IMR-90 (cell line): ENCODE measurements at regions not wholly inside any gene's neighbourhood (a gene's known extent, or its start where the extent isn't known, plus 50 kb on each side); places are given as distances from the start of the nearest gene placed in this dataset.

Source experiments
- ATAC-seq: fragments of 200-7000 bp; cut with Tn5 transposase; 2 replicates; pipeline ENCODE4 v1.9.1; 2020; ENCODE audit warnings: low read depth, mild to moderate bottlenecking, moderate library complexity
- BruUV-seq: library from RNA; stranded (reverse); fragments of 400-500 nt; replicated peaks from 2 replicates; lab custom pipeline; 2021; lab: Mats Ljungman, UMichigan
- CTCF ChIA-PET: fragments of 300-600 bp; formaldehyde crosslinking; extraction: SDS; loops from one replicate; lab custom pipeline; 2021; ENCODE audit warnings: antibody characterized with exemption; lab: Yijun Ruan, JAX
- POLR2A ChIA-PET: fragments of 300-600 bp; sonication (Branson Sonifier 250); formaldehyde crosslinking; loops from one replicate; lab custom pipeline; 2022; ENCODE audit warnings: antibody characterized with exemption; ENCODE audit not compliant: unreplicated experiment; lab: Charles Lee
- DNase-seq: peaks from one replicate; pipeline ENCODE4 v3.0.0; 2013
- H2AFZ ChIP-seq: replicated peaks from 2 replicates; pipeline ENCODE3; 2013; ENCODE audit warnings: low read length, mild to moderate bottlenecking; ENCODE audit not compliant: poor library complexity
- H2AK5ac ChIP-seq: 2 replicates; pipeline ENCODE4 v1.6.1; 2013; ENCODE audit warnings: low read depth, low read length, inconsistent platforms
- H2AK9ac ChIP-seq: replicated peaks from 2 replicates; pipeline ENCODE3; 2013; ENCODE audit warnings: mild to moderate bottlenecking, low read depth, low read length, moderate library complexity; ENCODE audit not compliant: poor library complexity
- H2BK120ac ChIP-seq: 2 replicates; pipeline ENCODE4 v1.6.1; 2013; ENCODE audit warnings: low read depth, low read length, inconsistent platforms
- H2BK15ac ChIP-seq: 3 replicates; pipeline ENCODE4 v1.6.1; 2013; ENCODE audit warnings: low read depth, low read length, inconsistent platforms
- H2BK20ac ChIP-seq: 2 replicates; pipeline ENCODE4 v1.6.1; 2013; ENCODE audit warnings: low read depth, mild to moderate bottlenecking, inconsistent platforms, low read length, moderate library complexity
- H2BK5ac ChIP-seq: 2 replicates; pipeline ENCODE4 v1.6.1; 2013; ENCODE audit warnings: mild to moderate bottlenecking, low read depth, low read length, inconsistent platforms; ENCODE audit not compliant: poor library complexity, severe bottlenecking
- H3K14ac ChIP-seq: replicated peaks from 2 replicates; pipeline ENCODE4 v1.6.1; 2013; ENCODE audit warnings: low read depth, low read length, inconsistent platforms
- H3K18ac ChIP-seq: 2 replicates; pipeline ENCODE4 v1.6.1; 2013; ENCODE audit warnings: low read depth, low read length, control low read depth
- H3K23ac ChIP-seq: 2 replicates; pipeline ENCODE4 v1.6.1; 2013; ENCODE audit warnings: low read depth, low read length, inconsistent platforms
- H3K27ac ChIP-seq: 2 replicates; pipeline ENCODE4 v1.5.1; 2013; ENCODE audit warnings: mild to moderate bottlenecking, control low read depth, low read length; ENCODE audit not compliant: insufficient read depth
- H3K27me3 ChIP-seq: 2 replicates; pipeline ENCODE4 v1.6.1; 2013; ENCODE audit warnings: low read length; ENCODE audit not compliant: control insufficient read depth, insufficient read depth
- H3K36me3 ChIP-seq: 2 replicates; pipeline ENCODE4 v1.6.1; 2013; ENCODE audit warnings: low read length, mixed read lengths; ENCODE audit not compliant: control insufficient read depth, insufficient read depth
- H3K4ac ChIP-seq: 2 replicates; pipeline ENCODE4 v1.6.1; 2013; ENCODE audit warnings: low read depth, low read length, inconsistent platforms
- H3K4me1 ChIP-seq: 2 replicates; pipeline ENCODE4 v1.6.1; 2013; ENCODE audit warnings: low read length, mixed read lengths; ENCODE audit not compliant: control insufficient read depth, insufficient read depth
- H3K4me2 ChIP-seq: 2 replicates; pipeline ENCODE4 v1.6.1; 2013; ENCODE audit warnings: low read depth, mild to moderate bottlenecking, control low read depth, low read length, moderate library complexity
- H3K4me3 ChIP-seq: 2 replicates; pipeline ENCODE4 v1.5.1; 2013; ENCODE audit warnings: low read depth, mild to moderate bottlenecking, control low read depth, low read length, moderate library complexity; ENCODE audit not compliant: insufficient read depth
- H3K56ac ChIP-seq: 2 replicates; pipeline ENCODE4 v1.6.1; 2013; ENCODE audit warnings: low read length, inconsistent platforms; ENCODE audit not compliant: insufficient read depth; ENCODE audit errors: extremely low read depth
- H3K79me1 ChIP-seq, 2 experiments: 2 replicates each; pipeline ENCODE4 v1.6.1; 2013; ENCODE audit warnings: low read length in 2 of 2, inconsistent platforms in 1 of 2, low read depth in 1 of 2
- H3K9ac ChIP-seq: 2 replicates; pipeline ENCODE4 v1.6.1; 2013; ENCODE audit warnings: low read depth, low read length, control low read depth
- H3K9me1 ChIP-seq: 2 replicates; pipeline ENCODE4 v1.6.1; 2013; ENCODE audit warnings: low read length, inconsistent platforms; ENCODE audit not compliant: insufficient read depth
- H3K9me3 ChIP-seq: 2 replicates; pipeline ENCODE4 v1.6.1; 2013; ENCODE audit warnings: low read length; ENCODE audit not compliant: control insufficient read depth, insufficient read depth
- H4K20me1 ChIP-seq: 2 replicates; pipeline ENCODE4 v1.6.1; 2013; ENCODE audit warnings: low read length, inconsistent platforms; ENCODE audit not compliant: insufficient read depth
- H4K5ac ChIP-seq: 2 replicates; pipeline ENCODE4 v1.6.1; 2013; ENCODE audit warnings: mild to moderate bottlenecking, low read depth, low read length, control low read depth
- H4K8ac ChIP-seq, 2 experiments: 2 replicates each; pipeline ENCODE4 v1.6.1; 2013; ENCODE audit warnings: low read depth in 2 of 2, low read length in 2 of 2, control low read depth in 1 of 2, inconsistent platforms in 1 of 2
- H4K91ac ChIP-seq: 2 replicates; pipeline ENCODE4 v1.6.1; 2013; ENCODE audit warnings: low read depth, low read length, inconsistent platforms; ENCODE audit not compliant: insufficient read depth
- RFX5 ChIP-seq: IDR thresholded peaks from 2 replicates; pipeline ENCODE4 v1.8.0; 2012; ENCODE audit warnings: low read depth, mild to moderate bottlenecking, low read length, moderate library complexity
- WGBS, 2 experiments: methylation state at CpG; one replicate each; pipeline versions ENCODE4 v1.1.5 to v1.1.7; 2013; ENCODE audit warnings: missing lambda C conversion rate in 2 of 2; ENCODE audit not compliant: insufficient read length in 1 of 2; ENCODE audit errors: extremely low coverage in 2 of 2; 5-methylcytosine and 5-hydroxymethylcytosine counted together
- dilution Hi-C: fragments of 300-500 bp; cut with HindIII; formaldehyde crosslinking; loops from one replicate; pipeline ENCODE4 v1.14.3; 2018; ENCODE audit warnings: low sequenced_read_pairs; ENCODE audit not compliant: unreplicated experiment
- in situ Hi-C: fragments of 300-500 bp; cut with MboI; formaldehyde crosslinking; loops from 3 replicates; pipeline ENCODE4 v1.14.3; 2019; ENCODE audit warnings: low sequenced_read_pairs, inconsistent platforms, mixed read lengths
- intact Hi-C: fragments of 100-400 bp; cut with micrococcal nuclease; formaldehyde crosslinking; loops from 2 replicates; pipeline ENCODE4 v1.10.0; 2022
- TF ChIP-seq, protein P1 (sequence below): conservative IDR thresholded peaks from 2 replicates; pipeline ENCODE4 v1.5.1; 2012; ENCODE audit warnings: mild to moderate bottlenecking, low read depth, low read length, improper control_type of control experiment
- TF ChIP-seq, protein P2 (sequence below): fragments of 150-350 bp; IDR thresholded peaks from 2 replicates; pipeline ENCODE4 v1.6.1; 2017; ENCODE audit warnings: mild to moderate bottlenecking, antibody characterized with exemption, low read length, low read depth

DNA sequence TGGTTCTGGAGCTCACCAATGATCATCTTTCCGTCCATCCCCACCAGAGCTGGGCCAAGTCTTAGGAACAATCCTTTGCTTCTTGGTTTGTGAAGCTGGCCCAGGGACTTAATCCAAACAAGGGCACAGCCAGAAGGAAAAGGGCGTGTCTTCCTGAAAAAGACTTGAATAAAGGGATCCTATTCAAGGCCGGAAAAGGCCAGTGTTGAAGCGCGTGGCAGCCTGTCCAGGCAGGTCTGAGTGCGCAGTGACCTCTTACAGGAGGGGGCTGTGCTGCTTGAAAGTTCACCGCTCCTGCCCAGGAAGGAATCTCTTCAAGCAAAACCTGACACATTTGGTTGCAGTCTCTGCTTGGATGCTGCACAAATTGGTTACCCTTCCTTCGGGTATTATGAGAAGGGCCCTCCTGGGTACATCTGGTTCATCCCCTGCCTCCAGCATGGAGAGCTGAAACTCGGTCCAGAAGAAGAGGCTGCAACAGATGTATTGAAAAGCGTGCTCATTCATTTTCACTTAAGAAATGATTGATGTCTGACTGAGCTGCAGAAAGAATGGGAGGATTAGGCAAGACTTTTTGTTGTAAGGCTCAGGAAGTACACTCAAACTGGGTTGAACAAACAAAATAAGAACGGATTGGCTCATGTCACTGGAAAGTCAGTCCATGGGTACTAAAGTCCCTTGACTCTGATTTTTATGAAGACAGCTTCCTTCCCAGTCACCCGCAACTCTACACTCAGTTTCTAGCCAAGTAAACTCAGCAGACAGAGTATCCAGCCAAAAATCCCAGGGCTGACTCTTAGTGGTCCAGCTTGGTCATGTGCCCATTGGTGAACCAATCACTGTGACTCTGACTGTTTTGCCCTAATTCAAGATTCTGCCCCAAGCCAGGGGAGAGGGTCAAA, 136.3 kb downstream of the TFAP2C start:
- Histone ChIP-seq H3K9ac (no peak overlapping the region), H3K18ac (no peak overlapping the region), H4K5ac (no peak overlapping the region), H2AK5ac (no peak overlapping the region), H2BK20ac (no peak overlapping the region), H3K79me1 (no peaks in the 10 kb centered on the region), H4K91ac (no peak overlapping the region), H2BK5ac (no peak overlapping the region), H2AK9ac (no peak overlapping the region), H3K14ac (no peak overlapping the region), H3K23ac (no peak overlapping the region), H3K27ac (no peak overlapping the region), H2AFZ (no peak overlapping the region), H4K20me1 (no peaks in the 10 kb centered on the region), H2BK15ac (no peak overlapping the region), H3K4ac (no peak overlapping the region), H2BK120ac (no peak overlapping the region), H3K9me1 (no peaks in the 10 kb centered on the region), H3K4me2 (no peak overlapping the region), H3K4me3 (no peak overlapping the region), H4K8ac (no peak overlapping the region), H3K56ac (no peak overlapping the region), H3K4me1 (no peaks in the 10 kb centered on the region), H3K36me3 (no peaks in the 10 kb centered on the region), H3K27me3 (peaks cover 2% of the 10 kb centered on the region; the same call in 1 of the 2 replicates), H3K9me3 (peaks cover 5% of the 10 kb centered on the region; the same call in 1 of the 2 replicates)
- ChIA-PET POLR2A (no interaction called here), CTCF (no interaction called here)
- WGBS, 2 experiments, result 69% methylated on average over 3 of the region's 12 CpGs; no CpG with 5 or more reads in 1 of the 2 experiments
- dilution Hi-C loops, result no loop called here
- intact Hi-C loops, result no loop called here
- DNase-seq (no peak), ATAC-seq (no peak)
- BruUV-seq, result no TSS peak
- in situ Hi-C loops, result no loop called here
- TF ChIP-seq RFX5, result no peak
- TF ChIP-seq, protein P1, sequence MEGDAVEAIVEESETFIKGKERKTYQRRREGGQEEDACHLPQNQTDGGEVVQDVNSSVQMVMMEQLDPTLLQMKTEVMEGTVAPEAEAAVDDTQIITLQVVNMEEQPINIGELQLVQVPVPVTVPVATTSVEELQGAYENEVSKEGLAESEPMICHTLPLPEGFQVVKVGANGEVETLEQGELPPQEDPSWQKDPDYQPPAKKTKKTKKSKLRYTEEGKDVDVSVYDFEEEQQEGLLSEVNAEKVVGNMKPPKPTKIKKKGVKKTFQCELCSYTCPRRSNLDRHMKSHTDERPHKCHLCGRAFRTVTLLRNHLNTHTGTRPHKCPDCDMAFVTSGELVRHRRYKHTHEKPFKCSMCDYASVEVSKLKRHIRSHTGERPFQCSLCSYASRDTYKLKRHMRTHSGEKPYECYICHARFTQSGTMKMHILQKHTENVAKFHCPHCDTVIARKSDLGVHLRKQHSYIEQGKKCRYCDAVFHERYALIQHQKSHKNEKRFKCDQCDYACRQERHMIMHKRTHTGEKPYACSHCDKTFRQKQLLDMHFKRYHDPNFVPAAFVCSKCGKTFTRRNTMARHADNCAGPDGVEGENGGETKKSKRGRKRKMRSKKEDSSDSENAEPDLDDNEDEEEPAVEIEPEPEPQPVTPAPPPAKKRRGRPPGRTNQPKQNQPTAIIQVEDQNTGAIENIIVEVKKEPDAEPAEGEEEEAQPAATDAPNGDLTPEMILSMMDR, result no peak
- TF ChIP-seq, protein P2, sequence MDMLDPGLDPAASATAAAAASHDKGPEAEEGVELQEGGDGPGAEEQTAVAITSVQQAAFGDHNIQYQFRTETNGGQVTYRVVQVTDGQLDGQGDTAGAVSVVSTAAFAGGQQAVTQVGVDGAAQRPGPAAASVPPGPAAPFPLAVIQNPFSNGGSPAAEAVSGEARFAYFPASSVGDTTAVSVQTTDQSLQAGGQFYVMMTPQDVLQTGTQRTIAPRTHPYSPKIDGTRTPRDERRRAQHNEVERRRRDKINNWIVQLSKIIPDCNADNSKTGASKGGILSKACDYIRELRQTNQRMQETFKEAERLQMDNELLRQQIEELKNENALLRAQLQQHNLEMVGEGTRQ, result peak; percentile 31; the same call in 1 of the 2 replicates
